Gastroesophageal sphincter (tissue), 3 donors: ENCODE measurements at regions not wholly inside any gene's neighbourhood (a gene's known extent, or its start where the extent isn't known, plus 50 kb on each side); places are given as distances from the start of the nearest gene placed in this dataset.

Source experiments
- CTCF ChIP-seq, 4 experiments: fragments of 200-600 bp in 2 of 4; fragments of 450-650 bp in 2 of 4; sonication (generic) in 1 of 4; IDR thresholded peaks; one replicate each; pipeline ENCODE4 v1.5.1; 2017 to 2019; ENCODE audit warnings: antibody characterized with exemption in 4 of 4, mild to moderate bottlenecking in 2 of 4, moderate library complexity in 2 of 4
- EP300 ChIP-seq: sonication (generic); formaldehyde crosslinking; IDR thresholded peaks from one replicate; pipeline ENCODE4 v1.6.1; 2017; ENCODE audit warnings: antibody characterized with exemption, mild to moderate bottlenecking
- POLR2A ChIP-seq, 2 donors: fragments of 450-650 bp; IDR thresholded peaks; one replicate each; pipeline ENCODE4 v1.6.1; 2017; ENCODE audit warnings: antibody characterized with exemption in 2 of 2, mild to moderate bottlenecking in 2 of 2, moderate library complexity in 1 of 2
- POLR2AphosphoS5 ChIP-seq: sonication (generic); formaldehyde crosslinking; IDR thresholded peaks from one replicate; pipeline ENCODE4 v1.6.1; 2017; ENCODE audit warnings: antibody characterized with exemption

DNA sequence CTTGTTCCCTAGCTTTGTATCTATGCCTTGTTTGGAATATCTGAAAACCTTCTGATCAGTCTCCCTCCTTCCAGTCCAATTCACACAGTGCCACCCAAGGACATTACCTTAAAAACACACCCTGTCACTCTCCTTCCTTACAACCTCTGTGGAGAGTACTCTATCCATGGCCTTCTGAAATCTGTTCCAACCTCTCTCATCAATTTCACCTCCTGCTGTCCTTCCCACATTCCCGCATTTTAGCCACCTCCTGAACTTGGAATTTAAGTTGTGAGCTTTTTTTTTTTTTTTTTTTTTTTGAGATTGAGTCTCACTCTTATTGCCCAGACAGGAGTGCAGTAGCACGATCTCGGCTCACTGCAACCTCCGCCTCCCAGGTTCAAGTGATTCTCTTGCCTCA, 824.8 kb downstream of the METTL15 start:
- TF ChIP-seq POLR2A (IDR thresholded peaks at IDR 0.05) (no peak), CTCF (IDR thresholded peaks at IDR 0.05) (no peak), POLR2AphosphoS5 (no peak), EP300 (no peak)
